ENCODE measurements at regions not wholly inside any gene's neighbourhood (a gene's known extent, or its start where the extent isn't known, plus 50 kb on each side); places are given as distances from the start of the nearest gene placed in this dataset.

GRCh38 chrX:25701876-25702275, 436.3 kb upstream of the MAGEB18 start:
- TF ChIP-seq CTCF (IDR thresholded peaks at IDR 0.05) (no peak), EZH2phosphoT487 (IDR thresholded peaks at IDR 0.05) (no peak), EZH2 (IDR thresholded peaks at IDR 0.05) (no peak)
